ENCODE measurements at regions not wholly inside any gene's neighbourhood (a gene's known extent, or its start where the extent isn't known, plus 50 kb on each side); places are given as distances from the start of the nearest gene placed in this dataset.
"Not testable (repeated sequence)": the region's sequence is repeated elsewhere in the genome, so short reads cannot be mapped to it uniquely, and the experiment has no call there.

DNA sequence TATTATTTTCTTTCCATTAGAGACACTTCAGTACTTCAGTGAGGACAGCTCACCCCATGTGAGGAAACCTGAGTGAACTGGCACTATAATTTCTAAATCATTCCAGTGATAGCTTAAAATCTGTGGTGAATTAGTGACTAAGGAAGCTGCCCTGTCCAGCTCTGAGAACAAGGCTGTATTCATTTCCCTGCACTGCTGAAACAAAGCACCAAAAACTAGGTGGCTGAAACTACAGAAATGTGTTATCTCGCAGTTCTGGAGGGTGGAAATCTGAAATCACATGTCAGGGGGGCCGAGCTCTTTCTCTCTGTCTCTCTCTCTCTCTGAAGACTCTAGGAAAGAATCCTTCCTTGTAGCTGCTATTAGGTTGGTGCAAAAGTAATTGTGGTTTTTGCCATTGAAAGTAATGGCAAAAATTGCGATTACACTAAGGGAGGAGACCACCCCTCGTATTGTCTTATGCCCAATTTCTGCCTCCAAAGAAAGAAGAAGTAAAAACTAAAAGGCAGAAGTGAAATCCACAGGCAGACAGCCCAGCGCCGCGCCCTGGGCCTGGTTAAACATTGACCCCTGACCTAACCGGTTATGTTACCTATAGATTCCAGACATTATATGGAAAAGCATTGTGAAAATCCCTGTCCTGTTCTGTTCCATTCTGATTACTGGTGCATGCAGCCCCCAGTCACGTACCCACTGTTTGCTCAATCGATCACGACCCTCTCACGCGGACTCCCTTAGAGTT lies 153.0 kb upstream of the LRRN1 start:
- not testable (repeated sequence) for H3K36me3 ChIP-seq, DNase-seq, H3K9me3 ChIP-seq, H3K27me3 ChIP-seq, H3K4me3 ChIP-seq

- Histone ChIP-seq H3K36me3 (no peaks in the 10 kb centered on the region), H3K4me3 (no peak overlapping the region), H3K9me3 (no peaks in the 10 kb centered on the region), H3K27me3 (no peaks in the 10 kb centered on the region)
- no peak for DNase-seq
Observed at GRCh38 chr3:3641877-3642455, 157.3 kb upstream of the LRRN1 start.

GRCh38 chr3:3639078-3639477 lies 160.2 kb upstream of the LRRN1 start:
- DNase-seq: no peak
- Histone ChIP-seq H3K4me3 (no peak overlapping the region), H3K36me3 (no peaks in the 10 kb centered on the region), H3K27me3 (no peaks in the 10 kb centered on the region), H3K9me3 (no peaks in the 10 kb centered on the region)

DNA sequence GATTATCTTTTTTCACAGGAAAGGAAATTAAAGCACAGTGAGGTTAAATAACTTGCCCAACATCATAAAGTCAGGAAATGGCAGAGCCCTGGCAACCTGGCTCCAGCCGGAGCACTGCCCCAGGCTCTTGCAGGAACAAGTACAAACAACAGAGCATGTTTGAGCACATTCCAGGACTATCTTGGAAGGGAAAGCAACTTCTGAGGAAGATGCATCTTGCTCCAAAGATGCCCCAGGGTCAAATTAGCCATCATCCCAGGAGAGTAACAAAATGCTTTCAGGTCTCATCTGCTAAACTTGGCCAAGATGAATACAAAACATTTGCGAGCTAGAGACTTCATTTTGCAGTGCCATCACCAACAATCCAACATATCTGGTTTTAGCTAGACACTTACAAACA lies 162.4 kb upstream of the LRRN1 start:
- no peaks in the 10 kb centered on the region for H3K36me3 ChIP-seq
- no peak for DNase-seq

DNA sequence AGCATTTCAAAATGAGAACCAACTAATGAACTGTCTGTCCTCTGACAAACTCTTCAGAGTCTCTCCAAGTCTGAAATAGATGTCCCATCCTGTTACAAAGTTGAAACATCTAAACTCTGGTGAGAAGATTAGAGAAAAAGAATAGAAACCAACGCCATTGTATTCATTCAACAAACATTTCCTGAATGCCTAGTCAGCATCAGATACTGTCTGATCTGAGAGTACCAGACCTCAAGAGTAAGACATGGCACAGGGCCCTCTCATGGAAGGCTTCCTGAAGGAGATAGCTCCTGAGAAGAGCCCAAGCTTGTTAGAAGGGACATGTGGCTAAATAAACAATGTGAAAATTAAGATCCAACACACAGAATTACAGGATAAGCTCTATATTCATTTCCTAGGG lies 164.1 kb upstream of the LRRN1 start:
- Histone ChIP-seq H3K4me3 (no peak overlapping the region), H3K27me3 (no peaks in the 10 kb centered on the region), H3K9me3 (no peaks in the 10 kb centered on the region), H3K36me3 (no peaks in the 10 kb centered on the region)
- DNase-seq: no peak

More for the DNA sequence above, 162.4 kb upstream of the LRRN1 start:
- Histone ChIP-seq H3K4me3 (no peak overlapping the region), H3K27me3 (no peaks in the 10 kb centered on the region), H3K9me3 (no peaks in the 10 kb centered on the region)

GRCh38 chr3:3634326-3634725 lies 164.9 kb upstream of the LRRN1 start:
- Histone ChIP-seq H3K9me3 (no peaks in the 10 kb centered on the region), H3K27me3 (no peaks in the 10 kb centered on the region), H3K36me3 (no peaks in the 10 kb centered on the region), H3K4me3 (no peak overlapping the region)
- no peak for DNase-seq

GRCh38 chr3:3633761-3634160 lies 165.5 kb upstream of the LRRN1 start:
- no peaks in the 10 kb centered on the region for H3K9me3 ChIP-seq
- no peak overlapping the region for H3K4me3 ChIP-seq
- DNase-seq: no peak
- no peaks in the 10 kb centered on the region for H3K27me3 ChIP-seq
- no peaks in the 10 kb centered on the region for H3K36me3 ChIP-seq

DNA sequence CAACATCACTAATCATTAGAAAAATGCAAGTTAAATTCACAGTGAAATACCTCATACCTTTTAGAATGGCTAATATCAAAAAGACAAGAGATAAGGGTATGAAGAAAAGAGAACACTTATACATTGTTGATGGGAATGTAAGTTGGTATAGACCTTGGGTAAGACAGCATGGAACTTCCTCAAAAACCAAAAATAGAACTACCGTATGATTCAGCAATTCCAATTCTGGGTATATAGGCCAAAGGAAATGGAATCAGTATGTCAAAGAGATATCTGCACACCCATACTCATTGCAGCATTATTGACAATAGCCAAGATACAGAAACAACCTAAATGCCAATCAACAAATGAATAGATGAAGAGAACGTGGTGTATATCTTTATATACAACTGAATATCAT lies 166.8 kb upstream of the LRRN1 start:
- H3K4me3 ChIP-seq: no peak overlapping the region
- no peaks in the 10 kb centered on the region for H3K36me3 ChIP-seq
- DNase-seq: no peak
- no peaks in the 10 kb centered on the region for H3K9me3 ChIP-seq
- H3K27me3 ChIP-seq: no peaks in the 10 kb centered on the region

- H3K4me3 ChIP-seq: no peak overlapping the region
- no peaks in the 10 kb centered on the region for H3K36me3 ChIP-seq
- no peaks in the 10 kb centered on the region for H3K9me3 ChIP-seq
- no peak for DNase-seq
- no peaks in the 10 kb centered on the region for H3K27me3 ChIP-seq
Observed at GRCh38 chr3:3631114-3631513, 168.1 kb upstream of the LRRN1 start.

DNA sequence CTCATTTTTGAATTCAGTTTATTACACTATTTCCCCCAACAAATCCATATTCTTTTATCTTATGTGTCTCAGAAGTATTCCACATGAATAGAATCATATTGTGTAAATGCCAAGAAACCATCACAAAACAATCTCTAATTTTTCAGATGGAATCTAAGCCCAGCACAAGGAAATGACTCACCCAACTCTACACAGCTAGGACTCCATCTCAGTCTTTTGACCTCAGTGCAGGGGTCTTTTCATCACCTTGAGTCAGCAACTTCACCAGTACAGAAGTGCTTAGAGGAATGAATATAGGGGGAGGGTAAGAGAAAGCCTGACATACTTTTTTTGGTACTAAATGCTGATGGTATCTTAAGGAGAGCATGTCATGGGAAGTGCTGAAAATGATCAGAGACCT lies 169.3 kb upstream of the LRRN1 start:
- Histone ChIP-seq H3K36me3 (no peaks in the 10 kb centered on the region), H3K27me3 (no peaks in the 10 kb centered on the region), H3K4me3 (no peak overlapping the region), H3K9me3 (no peaks in the 10 kb centered on the region)
- no peak for DNase-seq

- no peak for DNase-seq
Observed at GRCh38 chr3:3628676-3629328, 170.4 kb upstream of the LRRN1 start.

DNA sequence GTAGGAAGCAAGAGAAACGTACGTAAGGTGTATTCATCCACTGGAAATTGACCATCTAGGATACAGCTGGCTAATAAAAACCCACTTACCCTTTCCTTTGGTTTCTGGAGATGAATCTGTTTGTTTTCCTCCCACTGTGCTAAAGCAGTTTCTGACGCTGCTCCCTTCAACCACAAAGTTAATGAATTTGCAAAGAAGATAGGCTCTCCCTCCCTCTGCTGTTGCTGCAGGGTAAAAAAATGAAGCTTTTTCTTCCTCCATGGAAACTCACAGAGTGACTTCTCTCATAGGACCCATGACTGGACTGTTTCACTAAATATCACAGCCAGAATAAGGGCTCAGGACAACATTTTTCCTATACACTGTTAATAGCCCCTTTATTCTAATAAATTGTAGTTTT lies 172.1 kb upstream of the LRRN1 start:
- no peak for DNase-seq
- no peak overlapping the region for H3K4me3 ChIP-seq
- H3K9me3 ChIP-seq: no peaks in the 10 kb centered on the region
- H3K27me3 ChIP-seq: no peaks in the 10 kb centered on the region
- H3K36me3 ChIP-seq: no peaks in the 10 kb centered on the region

More at GRCh38 chr3:3628676-3629328, 170.4 kb upstream of the LRRN1 start:
- Histone ChIP-seq H3K9me3 (no peaks in the 10 kb centered on the region), H3K27me3 (no peaks in the 10 kb centered on the region), H3K4me3 (no peak overlapping the region), H3K36me3 (no peaks in the 10 kb centered on the region)

- no peak overlapping the region for H3K4me3 ChIP-seq
- no peaks in the 10 kb centered on the region for H3K36me3 ChIP-seq
- H3K27me3 ChIP-seq: no peaks in the 10 kb centered on the region
- H3K9me3 ChIP-seq: no peaks in the 10 kb centered on the region
- no peak for DNase-seq
Observed at GRCh38 chr3:3625544-3626271, 173.5 kb upstream of the LRRN1 start.

- Histone ChIP-seq H3K9me3 (no peaks in the 10 kb centered on the region), H3K36me3 (no peaks in the 10 kb centered on the region), H3K27me3 (no peaks in the 10 kb centered on the region), H3K4me3 (no peak overlapping the region)
- DNase-seq: no peak
Observed at GRCh38 chr3:3619815-3620214, 179.4 kb upstream of the LRRN1 start.

- no peak overlapping the region for H3K4me3 ChIP-seq
- H3K9me3 ChIP-seq: no peaks in the 10 kb centered on the region
- no peaks in the 10 kb centered on the region for H3K36me3 ChIP-seq
- no peaks in the 10 kb centered on the region for H3K27me3 ChIP-seq
- DNase-seq: no peak
Observed at GRCh38 chr3:3618623-3619022, 180.6 kb upstream of the LRRN1 start.

DNA sequence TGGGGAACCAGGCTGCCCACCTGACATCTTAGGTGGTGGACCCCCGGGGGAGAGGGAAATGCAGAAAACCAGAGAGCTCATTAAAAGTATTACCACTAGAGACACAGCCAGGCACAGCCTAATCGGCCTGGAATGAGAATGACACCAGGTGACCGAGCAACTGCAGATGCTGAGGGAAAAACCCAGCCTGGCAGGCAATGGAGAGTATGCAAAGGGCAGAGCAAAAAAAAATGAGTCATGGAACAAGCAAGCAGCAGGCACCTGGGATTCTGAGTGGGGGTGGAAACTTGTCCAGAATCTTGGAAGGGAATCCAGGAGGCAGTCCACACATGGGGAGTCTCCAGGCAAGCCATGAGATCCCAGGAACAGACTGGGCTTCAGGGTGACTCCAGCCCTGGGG lies 183.7 kb upstream of the LRRN1 start:
- no peaks in the 10 kb centered on the region for H3K9me3 ChIP-seq
- no peak for DNase-seq
- no peaks in the 10 kb centered on the region for H3K27me3 ChIP-seq
- H3K4me3 ChIP-seq: no peak overlapping the region
- no peaks in the 10 kb centered on the region for H3K36me3 ChIP-seq

GRCh38 chr3:3610581-3611298 lies 188.5 kb upstream of the LRRN1 start:
- Histone ChIP-seq H3K36me3 (no peaks in the 10 kb centered on the region), H3K4me3 (no peak overlapping the region), H3K9me3 (no peaks in the 10 kb centered on the region), H3K27me3 (no peaks in the 10 kb centered on the region)
- no peak for DNase-seq

Data from MG63 (cell line).